NCI-H1092 treated with DMSO at 0.1 percent for 48 hours (cell line): ENCODE measurements at regions not wholly inside any gene's neighbourhood (a gene's known extent, or its start where the extent isn't known, plus 50 kb on each side); places are given as distances from the start of the nearest gene placed in this dataset.

Experiments
- DNase-seq: peaks from one replicate; lab custom pipeline; 2025; lab: John Stamatoyannopoulos, UW

- DNase-seq: no peak
Measured at GRCh38 chr5:2657151-2657550, 94.3 kb downstream of the IRX2 start.

- DNase-seq: no peak
Measured at GRCh38 chr5:2656206-2656605, 95.3 kb downstream of the IRX2 start.

- DNase-seq: no peak
Measured at GRCh38 chr5:2653991-2654390, 97.5 kb downstream of the IRX2 start.

GRCh38 chr5:2651116-2651515 lies 100.4 kb downstream of the IRX2 start:
- no peak for DNase-seq

GRCh38 chr5:2642684-2643345 lies 108.7 kb downstream of the IRX2 start:
- DNase-seq: no peak

GRCh38 chr5:2640717-2641116 lies 110.8 kb downstream of the IRX2 start:
- DNase-seq: no peak

GRCh38 chr5:2639425-2639824 lies 112.1 kb downstream of the IRX2 start:
- no peak for DNase-seq

- DNase-seq: no peak
Measured at GRCh38 chr5:2634399-2635176, 116.9 kb downstream of the IRX2 start.

GRCh38 chr5:2633992-2634391 lies 117.5 kb downstream of the IRX2 start:
- no peak for DNase-seq

- DNase-seq: no peak
Measured at GRCh38 chr5:2631758-2632157, 119.7 kb downstream of the IRX2 start.

GRCh38 chr5:2629045-2629444 lies 122.4 kb downstream of the IRX2 start:
- no peak for DNase-seq

- no peak for DNase-seq
Measured at GRCh38 chr5:2627867-2628266, 123.6 kb downstream of the IRX2 start.

GRCh38 chr5:2626572-2626971 lies 124.9 kb downstream of the IRX2 start:
- no peak for DNase-seq

- no peak for DNase-seq
Measured at GRCh38 chr5:2622866-2623265, 128.6 kb downstream of the IRX2 start.

GRCh38 chr5:2621631-2622030 lies 129.8 kb downstream of the IRX2 start:
- DNase-seq: no peak

- DNase-seq: no peak
Measured at GRCh38 chr5:2619216-2619615, 132.3 kb downstream of the IRX2 start.

GRCh38 chr5:2617461-2617860 lies 134.0 kb downstream of the IRX2 start:
- DNase-seq: no peak

- no peak for DNase-seq
Measured at GRCh38 chr5:2615917-2616316, 135.6 kb downstream of the IRX2 start.

- no peak for DNase-seq
Measured at GRCh38 chr5:2614571-2614970, 136.9 kb downstream of the IRX2 start.

- no peak for DNase-seq
Measured at GRCh38 chr5:2611659-2612058, 139.8 kb downstream of the IRX2 start.

- DNase-seq: no peak
Measured at GRCh38 chr5:2610986-2611385, 140.5 kb downstream of the IRX2 start.

GRCh38 chr5:2608391-2608790 lies 143.1 kb downstream of the IRX2 start:
- DNase-seq: no peak

- DNase-seq: no peak
Measured at GRCh38 chr5:2607598-2607997, 143.9 kb downstream of the IRX2 start.

GRCh38 chr5:2603272-2603575 lies 148.3 kb downstream of the IRX2 start:
- DNase-seq: no peak
